SU-DHL-6 (cell line): ENCODE measurements at regions not wholly inside any gene's neighbourhood (a gene's known extent, or its start where the extent isn't known, plus 50 kb on each side); places are given as distances from the start of the nearest gene placed in this dataset.

Experiments used
- EZH2phosphoT487 ChIP-seq: fragments of 200-600 bp; sonication (generic), shearing (Covaris generic); conservative IDR thresholded peaks from 2 replicates; pipeline ENCODE4 v1.6.1; 2018; ENCODE audit warnings: mild to moderate bottlenecking, antibody characterized with exemption, low read length, moderate library complexity, mixed read lengths
- TF ChIP-seq, protein P1 (sequence below): fragments of 200-600 bp; sonication (generic); IDR thresholded peaks from one replicate; pipeline ENCODE4 v1.5.1; 2017; ENCODE audit warnings: antibody characterized with exemption, mild to moderate bottlenecking, low read length, moderate library complexity; ENCODE audit not compliant: insufficient read depth, poor library complexity, severe bottlenecking

DNA sequence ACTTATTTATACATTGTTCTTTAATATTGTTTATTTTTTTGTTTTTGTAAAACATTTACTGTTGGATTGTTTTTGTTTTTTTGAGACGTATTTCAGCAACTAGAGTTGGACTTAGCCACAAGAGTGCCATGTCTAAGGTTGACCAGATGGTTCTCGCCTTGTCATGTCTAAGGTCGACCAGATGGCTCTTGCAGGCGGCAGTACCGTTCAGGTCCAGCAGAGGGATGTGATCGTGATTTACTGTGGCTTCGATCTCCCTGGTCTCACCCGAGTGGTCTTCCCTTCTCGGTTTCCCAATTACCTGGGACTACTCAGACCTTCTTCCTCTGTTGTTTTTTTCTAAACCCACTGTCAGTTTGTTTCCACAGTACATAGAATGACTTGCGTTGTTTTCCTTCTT, 1438.6 kb downstream of the UQCRFS1 start:
- TF ChIP-seq, protein P1, sequence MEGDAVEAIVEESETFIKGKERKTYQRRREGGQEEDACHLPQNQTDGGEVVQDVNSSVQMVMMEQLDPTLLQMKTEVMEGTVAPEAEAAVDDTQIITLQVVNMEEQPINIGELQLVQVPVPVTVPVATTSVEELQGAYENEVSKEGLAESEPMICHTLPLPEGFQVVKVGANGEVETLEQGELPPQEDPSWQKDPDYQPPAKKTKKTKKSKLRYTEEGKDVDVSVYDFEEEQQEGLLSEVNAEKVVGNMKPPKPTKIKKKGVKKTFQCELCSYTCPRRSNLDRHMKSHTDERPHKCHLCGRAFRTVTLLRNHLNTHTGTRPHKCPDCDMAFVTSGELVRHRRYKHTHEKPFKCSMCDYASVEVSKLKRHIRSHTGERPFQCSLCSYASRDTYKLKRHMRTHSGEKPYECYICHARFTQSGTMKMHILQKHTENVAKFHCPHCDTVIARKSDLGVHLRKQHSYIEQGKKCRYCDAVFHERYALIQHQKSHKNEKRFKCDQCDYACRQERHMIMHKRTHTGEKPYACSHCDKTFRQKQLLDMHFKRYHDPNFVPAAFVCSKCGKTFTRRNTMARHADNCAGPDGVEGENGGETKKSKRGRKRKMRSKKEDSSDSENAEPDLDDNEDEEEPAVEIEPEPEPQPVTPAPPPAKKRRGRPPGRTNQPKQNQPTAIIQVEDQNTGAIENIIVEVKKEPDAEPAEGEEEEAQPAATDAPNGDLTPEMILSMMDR, result no peak
- no peak for TF ChIP-seq EZH2phosphoT487
